ENCODE measurements at regions not wholly inside any gene's neighbourhood (a gene's known extent, or its start where the extent isn't known, plus 50 kb on each side); places are given as distances from the start of the nearest gene placed in this dataset.

DNA sequence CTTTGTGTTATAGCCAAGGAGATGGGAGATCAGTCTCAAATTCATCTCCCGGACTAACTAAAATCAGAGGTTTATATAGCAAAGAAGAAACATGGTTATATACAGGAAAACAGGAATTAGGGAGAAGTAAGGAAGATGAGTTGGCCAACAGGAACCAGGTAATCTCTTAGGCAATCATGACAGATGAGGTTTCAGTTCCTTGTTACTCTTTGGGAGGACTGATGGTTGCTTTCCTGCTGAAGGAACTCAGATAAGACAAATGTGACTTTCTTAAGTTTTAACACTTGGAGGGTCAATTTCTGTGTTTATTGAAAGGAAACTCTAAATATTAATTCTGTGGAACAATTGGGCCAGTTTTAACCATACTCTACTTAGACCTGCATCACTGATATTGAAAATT, 1072.0 kb upstream of the CNTN5 start:
- TF ChIP-seq, protein P1, sequence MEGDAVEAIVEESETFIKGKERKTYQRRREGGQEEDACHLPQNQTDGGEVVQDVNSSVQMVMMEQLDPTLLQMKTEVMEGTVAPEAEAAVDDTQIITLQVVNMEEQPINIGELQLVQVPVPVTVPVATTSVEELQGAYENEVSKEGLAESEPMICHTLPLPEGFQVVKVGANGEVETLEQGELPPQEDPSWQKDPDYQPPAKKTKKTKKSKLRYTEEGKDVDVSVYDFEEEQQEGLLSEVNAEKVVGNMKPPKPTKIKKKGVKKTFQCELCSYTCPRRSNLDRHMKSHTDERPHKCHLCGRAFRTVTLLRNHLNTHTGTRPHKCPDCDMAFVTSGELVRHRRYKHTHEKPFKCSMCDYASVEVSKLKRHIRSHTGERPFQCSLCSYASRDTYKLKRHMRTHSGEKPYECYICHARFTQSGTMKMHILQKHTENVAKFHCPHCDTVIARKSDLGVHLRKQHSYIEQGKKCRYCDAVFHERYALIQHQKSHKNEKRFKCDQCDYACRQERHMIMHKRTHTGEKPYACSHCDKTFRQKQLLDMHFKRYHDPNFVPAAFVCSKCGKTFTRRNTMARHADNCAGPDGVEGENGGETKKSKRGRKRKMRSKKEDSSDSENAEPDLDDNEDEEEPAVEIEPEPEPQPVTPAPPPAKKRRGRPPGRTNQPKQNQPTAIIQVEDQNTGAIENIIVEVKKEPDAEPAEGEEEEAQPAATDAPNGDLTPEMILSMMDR (IDR thresholded peaks at IDR 0.05; ENCODE audit: low read depth, low read length), result no peak
- no peak for TF ChIP-seq POLR2A (IDR thresholded peaks at IDR 0.05; ENCODE audit: extremely low read depth, insufficient read length)
- no peak for TF ChIP-seq MYC (IDR thresholded peaks at IDR 0.05; ENCODE audit: low read depth, low read length)
- TF ChIP-seq, protein P2, sequence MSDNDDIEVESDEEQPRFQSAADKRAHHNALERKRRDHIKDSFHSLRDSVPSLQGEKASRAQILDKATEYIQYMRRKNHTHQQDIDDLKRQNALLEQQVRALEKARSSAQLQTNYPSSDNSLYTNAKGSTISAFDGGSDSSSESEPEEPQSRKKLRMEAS (IDR thresholded peaks at IDR 0.05; ENCODE audit: low read depth, low read length), result no peak

Measured in NB4 (cell line).